22Rv1 (cell line): ENCODE measurements at regions not wholly inside any gene's neighbourhood (a gene's known extent, or its start where the extent isn't known, plus 50 kb on each side); places are given as distances from the start of the nearest gene placed in this dataset.

Experiments
- CTCF ChIP-seq: fragments of 450-650 bp; IDR thresholded peaks from 2 replicates; pipeline ENCODE4 v1.5.1; 2017; ENCODE audit warnings: mild to moderate bottlenecking
- ZFX ChIP-seq: fragments of 450-650 bp; IDR thresholded peaks from 2 replicates; pipeline ENCODE4 v1.6.1; 2017; ENCODE audit warnings: antibody characterized with exemption, borderline replicate concordance

- TF ChIP-seq CTCF (no peak), ZFX (no peak)
These were observed 224.9 kb upstream of the FGGY start for GRCh38 chr1:59071876-59072582.
